GM21390 (cell line): ENCODE measurements at regions not wholly inside any gene's neighbourhood (a gene's known extent, or its start where the extent isn't known, plus 50 kb on each side); places are given as distances from the start of the nearest gene placed in this dataset.

Source experiments
- ATAC-seq: cut with Tn5 transposase; IDR thresholded peaks from one replicate; pipeline ENCODE4 v1.9.1; 2021; ENCODE audit not compliant: unreplicated experiment

DNA sequence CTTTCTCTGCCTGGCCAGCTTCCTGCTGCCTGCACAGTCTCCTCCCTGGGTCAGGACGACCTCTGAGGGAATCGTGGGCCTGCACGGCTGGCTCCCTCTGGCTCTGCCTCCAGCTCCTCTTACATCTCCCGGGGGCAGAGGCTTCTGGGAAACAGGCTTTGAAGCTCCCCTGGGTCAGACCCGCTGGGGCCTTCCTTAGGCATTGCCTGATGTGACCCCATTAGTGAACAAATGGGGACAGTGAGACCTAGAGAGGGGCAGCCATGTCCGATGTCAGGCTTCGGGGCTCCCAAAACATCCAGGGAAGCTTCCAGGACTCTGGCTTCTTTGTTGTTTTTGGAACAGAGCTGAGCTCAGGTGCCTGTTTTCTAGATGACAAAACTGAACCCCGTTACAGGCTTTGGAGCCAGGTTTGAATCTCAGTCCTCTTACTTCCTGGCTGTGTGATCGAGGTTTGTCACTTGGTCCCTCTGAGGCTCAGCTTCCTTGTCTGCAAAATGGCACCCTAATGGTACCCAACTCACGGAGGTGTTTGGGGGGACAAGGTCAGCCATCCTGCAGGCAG lies 94.3 kb downstream of the CEBPB start:
- no peak for ATAC-seq

- ATAC-seq, result peak; percentile 69
Measured at GRCh38 chr20:50285376-50286173, 94.9 kb downstream of the CEBPB start.

- ATAC-seq, result peak; percentile 45
Measured at GRCh38 chr20:50286174-50286511, 95.5 kb downstream of the CEBPB start.

- ATAC-seq, result peak; percentile 13
Measured at GRCh38 chr20:50286609-50287008, 96.0 kb downstream of the CEBPB start.

GRCh38 chr20:50287512-50287911 lies 96.9 kb downstream of the CEBPB start:
- no peak for ATAC-seq

DNA sequence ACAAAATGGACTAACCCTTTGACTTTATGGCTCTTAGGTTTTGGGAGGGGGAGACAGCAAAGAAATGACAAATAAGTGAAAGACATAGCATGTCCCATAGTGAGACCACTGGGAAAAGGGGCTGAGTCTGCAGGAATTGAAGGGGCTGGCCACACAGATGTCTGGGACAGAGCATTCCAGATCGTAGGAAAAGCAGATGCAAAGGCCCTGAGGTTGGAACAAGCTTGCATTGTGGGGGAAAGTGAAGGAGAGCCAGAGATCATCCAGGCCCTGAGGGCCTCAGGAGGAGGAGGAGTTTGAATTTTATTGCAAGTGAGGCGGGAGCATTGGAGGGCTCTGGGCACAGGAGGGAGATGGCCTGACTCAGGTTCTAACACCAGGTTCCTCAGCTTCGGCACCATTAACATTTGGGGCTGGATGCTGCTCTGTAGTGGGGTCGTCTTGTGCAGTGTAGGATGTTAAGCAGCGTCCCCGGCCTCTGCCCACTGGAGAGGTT lies 97.5 kb downstream of the CEBPB start:
- no peak for ATAC-seq

GRCh38 chr20:50289581-50289980 lies 99.0 kb downstream of the CEBPB start:
- no peak for ATAC-seq

DNA sequence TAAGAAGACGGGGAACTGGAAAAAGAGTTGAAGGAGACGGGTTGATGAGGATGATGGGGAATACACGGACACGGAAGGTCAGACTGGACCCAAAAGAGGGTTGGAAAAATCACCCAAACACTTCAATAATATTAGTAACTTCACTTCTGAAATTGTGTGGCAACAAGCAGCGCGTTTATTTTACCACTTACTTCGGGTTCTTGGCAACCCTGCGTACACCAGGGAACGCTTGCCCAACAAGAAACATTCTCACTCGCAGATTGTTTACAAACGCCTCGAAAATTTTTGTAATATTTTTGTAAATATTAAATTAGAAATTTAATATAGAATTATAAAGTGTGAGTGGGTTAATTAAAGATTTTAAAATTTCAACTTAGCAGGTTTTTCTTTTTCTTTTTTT lies 99.5 kb downstream of the CEBPB start:
- ATAC-seq, result no peak

- ATAC-seq, result no peak
Measured at GRCh38 chr20:50290808-50291207, 100.2 kb downstream of the CEBPB start.

- ATAC-seq, result no peak
Measured at GRCh38 chr20:50291254-50292078, 100.8 kb downstream of the CEBPB start.

GRCh38 chr20:50292079-50292590 lies 101.5 kb downstream of the CEBPB start:
- ATAC-seq, result no peak

- no peak for ATAC-seq
Measured at GRCh38 chr20:50292591-50293283, 102.1 kb downstream of the CEBPB start.

GRCh38 chr20:50293284-50294139 lies 102.9 kb downstream of the CEBPB start:
- ATAC-seq, result no peak

DNA sequence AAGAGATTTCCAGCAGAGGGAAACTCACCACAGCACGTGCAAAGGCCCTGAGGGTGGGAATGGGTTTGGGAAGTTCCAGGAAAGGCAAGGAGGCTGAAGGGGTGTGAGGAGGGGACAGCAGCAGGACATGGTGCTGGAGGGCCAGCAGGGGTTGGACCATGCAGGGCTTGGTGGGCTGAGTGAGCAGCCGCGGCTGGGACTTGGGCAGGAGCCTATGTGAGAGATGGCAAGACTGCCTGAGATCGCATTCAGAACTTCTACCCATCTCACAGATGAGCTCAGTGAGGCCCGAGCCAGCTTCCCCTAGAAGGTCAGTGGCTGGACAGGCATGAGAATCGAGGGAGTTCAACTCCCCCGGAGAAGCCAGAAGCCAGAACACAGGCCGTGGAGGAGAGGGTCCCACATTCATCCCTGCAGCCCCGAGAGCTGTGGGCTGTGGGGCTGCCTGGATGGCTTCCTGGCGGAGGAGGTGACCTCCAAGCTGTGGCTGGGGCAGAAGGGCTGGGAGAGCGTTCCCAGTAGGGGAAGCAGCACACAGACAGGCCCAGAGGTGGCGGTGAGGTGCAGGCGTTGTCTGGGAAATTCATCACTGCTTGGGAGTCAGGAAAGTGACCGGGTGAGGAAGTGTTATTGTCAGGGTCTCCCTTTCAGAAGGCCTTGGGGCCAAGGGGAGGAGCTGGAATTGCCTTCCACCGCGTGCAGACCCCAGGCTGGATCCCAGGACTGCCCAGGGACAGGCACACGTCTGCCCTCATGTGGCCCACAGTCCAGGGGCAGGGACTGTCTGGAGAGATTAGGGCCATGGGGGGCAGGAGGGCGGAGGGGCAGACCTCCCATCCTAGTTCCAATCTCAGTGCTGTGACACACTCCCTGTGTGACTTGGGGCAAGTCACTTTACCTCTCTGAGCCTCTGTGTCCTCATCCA lies 103.8 kb downstream of the CEBPB start:
- ATAC-seq, result no peak

DNA sequence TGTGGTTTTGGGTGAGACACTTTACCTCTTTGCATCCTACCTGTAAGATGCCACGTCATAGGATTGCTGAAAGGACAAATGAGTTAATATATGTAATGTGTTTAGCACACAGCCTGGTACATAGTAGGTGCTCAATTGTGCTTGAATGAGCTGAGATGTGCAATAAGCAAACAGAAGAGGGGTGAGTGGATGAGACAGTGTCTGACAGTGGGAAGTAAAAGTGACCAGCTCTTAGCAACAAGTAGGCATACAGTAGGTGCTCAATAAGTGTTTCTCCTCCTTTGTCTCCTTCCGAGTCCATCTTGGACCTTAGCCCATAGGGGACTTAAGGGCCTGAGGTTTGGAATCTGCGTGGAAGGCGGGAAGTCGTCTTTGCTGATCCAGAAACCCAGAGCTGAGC lies 104.7 kb downstream of the CEBPB start:
- ATAC-seq, result no peak

GRCh38 chr20:50295762-50296449 lies 105.3 kb downstream of the CEBPB start:
- no peak for ATAC-seq

GRCh38 chr20:50296450-50297375 lies 106.1 kb downstream of the CEBPB start:
- ATAC-seq, result no peak
